K562 (cell line): ENCODE measurements at regions not wholly inside any gene's neighbourhood (a gene's known extent, or its start where the extent isn't known, plus 50 kb on each side); places are given as distances from the start of the nearest gene placed in this dataset.

Experiments used
- ATAC-seq: fragments of 200-7000 bp; cut with Tn5 transposase; 3 replicates; pipeline ENCODE4 v1.9.1; 2020; ENCODE audit warnings: moderate library complexity
- BruUV-seq: library from RNA; stranded (reverse); fragments of 400-500 nt; replicated peaks from 2 replicates; lab custom pipeline; 2021; lab: Mats Ljungman, UMichigan
- CTCF ChIA-PET: fragments of 300-600 bp; formaldehyde crosslinking; extraction: SDS; loops from one replicate; lab custom pipeline; 2021; ENCODE audit warnings: low intra/inter-chr PET ratio; lab: Yijun Ruan, JAX
- POLR2A ChIA-PET: fragments of 300-600, 350-650 bp; sonication (Branson Sonifier 250); formaldehyde crosslinking; extraction: SDS; loops from one replicate; lab custom pipeline; 2021; ENCODE audit warnings: antibody characterized with exemption, inconsistent platforms; lab: Yijun Ruan, JAX
- DNase-seq, 4 experiments: peaks; one replicate each; pipeline versions ENCODE4 v3.0.0 to v3.0.0-alpha.2; 2011 to 2018; ENCODE audit warnings: low spot score in 3 of 4, mixed read lengths in 3 of 4; ENCODE audit errors: extremely low read depth in 1 of 4
- FAIRE-seq: peaks from 2 replicates; lab custom pipeline; 2011; peaks lifted over from hg19 to GRCh38; lab: Jason Lieb, UNC
- H2AFZ ChIP-seq: 2 replicates; pipeline ENCODE4 v1.6.0; 2011; ENCODE audit warnings: low read depth, low read length, control low read depth, inconsistent platforms
- H3K27ac ChIP-seq: fragments of 200-600 bp; 3 replicates; pipeline ENCODE4 v1.8.0; 2011; ENCODE audit warnings: low read depth, mild to moderate bottlenecking, control low read depth, inconsistent platforms, low read length, moderate library complexity, mixed read lengths; ENCODE audit errors: extremely low read depth
- H3K27me3 ChIP-seq, 2 experiments: fragments of 300-600 bp in 1 of 2; 2 replicates in 1 of 2; 3 replicates in 1 of 2; pipeline versions ENCODE4 v1.6.0 to v1.8.0; 2011; ENCODE audit warnings: inconsistent platforms in 2 of 2, low read length in 2 of 2, mild to moderate bottlenecking in 1 of 2, mixed read lengths in 1 of 2, moderate library complexity in 1 of 2; ENCODE audit not compliant: control insufficient read depth in 2 of 2, insufficient read depth in 2 of 2
- H3K36me3 ChIP-seq: fragments of 300-600 bp; 3 replicates; pipeline ENCODE4 v1.8.0; 2011; ENCODE audit warnings: mild to moderate bottlenecking, low read length, inconsistent platforms; ENCODE audit not compliant: control insufficient read depth, insufficient read depth
- H3K4me1 ChIP-seq, 2 experiments: fragments of 200-600 bp in 1 of 2; replicated peaks in 1 of 2; 2 replicates in 1 of 2; 3 replicates in 1 of 2; pipeline versions ENCODE4 v1.5.1 to v1.8.0; 2011; ENCODE audit warnings: inconsistent platforms in 2 of 2, low read length in 2 of 2, mild to moderate bottlenecking in 1 of 2, mixed read lengths in 1 of 2, moderate library complexity in 1 of 2; ENCODE audit not compliant: control insufficient read depth in 2 of 2, insufficient read depth in 2 of 2
- H3K4me2 ChIP-seq: 2 replicates; pipeline ENCODE4 v1.6.1; 2011; ENCODE audit warnings: low read length, control low read depth, inconsistent platforms, mixed read lengths; ENCODE audit not compliant: insufficient read depth
- H3K4me3 ChIP-seq: fragments of 200-600 bp; sonication (generic), shearing (Covaris generic); 2 replicates; pipeline ENCODE4 v1.5.1; 2016; ENCODE audit warnings: control low read depth, inconsistent platforms
- H3K79me2 ChIP-seq: fragments of 200-600 bp; 3 replicates; pipeline ENCODE4 v1.8.0; 2011; ENCODE audit warnings: low read length, inconsistent platforms; ENCODE audit not compliant: control insufficient read depth, insufficient read depth
- H3K9ac ChIP-seq, 2 experiments: 2 replicates each; pipeline versions ENCODE4 v1.6.0 to v1.6.1; 2011; ENCODE audit warnings: low read depth in 2 of 2, low read length in 2 of 2, control low read depth in 1 of 2, inconsistent platforms in 1 of 2, mild to moderate bottlenecking in 1 of 2, mixed read lengths in 1 of 2; ENCODE audit not compliant: insufficient read depth in 1 of 2
- H3K9me1 ChIP-seq: one replicate; pipeline ENCODE4 v1.6.0; 2011; ENCODE audit warnings: inconsistent platforms, mild to moderate bottlenecking, low read length, moderate library complexity; ENCODE audit not compliant: control insufficient read depth, insufficient read depth
- H3K9me3 ChIP-seq: replicated peaks from 2 replicates; pipeline ENCODE4 v1.5.1; 2011; ENCODE audit warnings: low read depth, low read length, inconsistent platforms; ENCODE audit not compliant: control insufficient read depth, insufficient read depth
- H4K20me1 ChIP-seq: replicated peaks from 2 replicates; pipeline ENCODE4 v1.6.1; 2011; ENCODE audit warnings: low read length, inconsistent platforms, mixed read lengths; ENCODE audit not compliant: control insufficient read depth, insufficient read depth
- ATF4 ChIP-seq: fragments of 450-650 bp; formaldehyde crosslinking; IDR thresholded peaks from 2 replicates; pipeline ENCODE4 v1.4.0; 2022; ENCODE audit warnings: mild to moderate bottlenecking, moderate library complexity
- CHD2 ChIP-seq: IDR thresholded peaks from 2 replicates; pipeline ENCODE4 v1.6.1; 2011; ENCODE audit warnings: low read depth, low read length
- EHMT2 ChIP-seq: fragments of 450-650 bp; IDR thresholded peaks from 2 replicates; pipeline ENCODE4 v1.6.1; 2018; ENCODE audit warnings: antibody characterized with exemption
- FOSL1 ChIP-seq: fragments of 200-800 bp; sonication (Bioruptor generic); conservative IDR thresholded peaks from 2 replicates; pipeline ENCODE4 v1.6.1; 2016; ENCODE audit warnings: missing genetic modification characterization, missing compliant biosample characterization
- FOXO4 ChIP-seq: fragments of 450-650 bp; formaldehyde crosslinking; IDR thresholded peaks from 2 replicates; pipeline ENCODE4 v1.4.0; 2020; ENCODE audit warnings: mild to moderate bottlenecking, moderate library complexity
- HNRNPK ChIP-seq: fragments of 200-400 bp; formaldehyde crosslinking; IDR thresholded peaks from one replicate; pipeline ENCODE4 v1.6.1; 2018; ENCODE audit warnings: mild to moderate bottlenecking, low read depth, low read length; ENCODE audit not compliant: poor library complexity, severe bottlenecking
- IRF1 ChIP-seq: sonication (generic); formaldehyde crosslinking; IDR thresholded peaks from 2 replicates; pipeline ENCODE4 v1.8.0; 2022; ENCODE audit warnings: missing genetic modification reagents, mild to moderate bottlenecking, borderline replicate concordance
- KLF6 ChIP-seq: fragments of 250-450 bp; sonication (Bioruptor Pico); IDR thresholded peaks from 2 replicates; pipeline ENCODE4 v1.4.0; 2020; ENCODE audit warnings: mild to moderate bottlenecking, moderate library complexity, borderline replicate concordance
- MEIS2 ChIP-seq: fragments of 450-650 bp; IDR thresholded peaks from 2 replicates; pipeline ENCODE4 v1.6.1; 2014; ENCODE audit warnings: mild to moderate bottlenecking; ENCODE audit not compliant: partially characterized antibody
- MYC ChIP-seq, 2 experiments: fragments of 250-450 bp in 1 of 2; sonication (Bioruptor Pico) in 1 of 2; IDR thresholded peaks; 2 replicates each; pipeline versions ENCODE4 v1.5.1 to v1.6.1; 2012 to 2021; ENCODE audit warnings: low read depth in 2 of 2, borderline replicate concordance in 1 of 2, improper control_type of control experiment in 1 of 2, low read length in 1 of 2, mild to moderate bottlenecking in 1 of 2, moderate library complexity in 1 of 2
- NCOA1 ChIP-seq: fragments of 450-650 bp; IDR thresholded peaks from 2 replicates; pipeline ENCODE4 v1.6.1; 2016; ENCODE audit warnings: low read depth
- PML ChIP-seq: IDR thresholded peaks from 2 replicates; pipeline ENCODE4 v1.6.1; 2012; ENCODE audit warnings: low read length, inconsistent platforms
- SNAPC5 ChIP-seq: fragments of 250-450 bp; sonication (Bioruptor Pico); IDR thresholded peaks from 2 replicates; pipeline ENCODE4 v1.8.0; 2021; ENCODE audit warnings: moderate library complexity, mild to moderate bottlenecking, inconsistent platforms
- TBL1XR1 ChIP-seq, 2 experiments: IDR thresholded peaks; 2 replicates each; pipeline ENCODE4 v1.6.1; 2012; ENCODE audit warnings: improper control_type of control experiment in 2 of 2, low read length in 2 of 2, mild to moderate bottlenecking in 1 of 2
- ZBTB2 ChIP-seq: fragments of 450-650 bp; IDR thresholded peaks from 2 replicates; pipeline ENCODE4 v1.6.1; 2016; ENCODE audit warnings: antibody characterized with exemption
- ZC3H11A ChIP-seq: IDR thresholded peaks from 2 replicates; pipeline ENCODE4 v1.6.1; 2012; ENCODE audit warnings: low read depth, low read length, improper control_type of control experiment
- ZNF282 ChIP-seq: sonication (generic); formaldehyde crosslinking; IDR thresholded peaks from 2 replicates; pipeline ENCODE4 v1.8.1; 2023; ENCODE audit warnings: missing genetic modification reagents
- ZNF699 ChIP-seq: fragments of 250-450 bp; sonication (Bioruptor Pico); IDR thresholded peaks from 2 replicates; pipeline ENCODE4 v1.8.0; 2021; ENCODE audit warnings: mild to moderate bottlenecking, moderate library complexity; ENCODE audit not compliant: insufficient replicate concordance
- WGBS: fragments of 100-300 bp; shearing (Covaris generic); methylation state at CpG from one replicate; pipeline ENCODE4 v1.1.6; 2016; ENCODE audit warnings: low coverage, mixed read lengths; ENCODE audit not compliant: insufficient coverage; ENCODE audit errors: missing lambda C conversion rate; 5-methylcytosine and 5-hydroxymethylcytosine counted together
- in situ Hi-C: fragments of 300-500 bp; cut with MboI; formaldehyde crosslinking; loops from 4 replicates; pipeline ENCODE4 v1.15.0; 2018; ENCODE audit warnings: inconsistent platforms, mixed read lengths
- intact Hi-C: fragments of 100-400 bp; cut with micrococcal nuclease; formaldehyde crosslinking; loops from 2 replicates; pipeline ENCODE4 v1.14.2; 2022

GRCh38 chr10:3393958-3394357 lies 221.4 kb upstream of the PITRM1 start:
- in situ Hi-C loops: no loop called here
- H3K9me3 ChIP-seq: no peaks in the 10 kb centered on the region
- WGBS: 0% methylated on average over 2 of the region's 2 CpGs
- no peaks in the 10 kb centered on the region for H4K20me1 ChIP-seq
- H3K36me3 ChIP-seq: no peaks in the 10 kb centered on the region
- ATAC-seq (no peak), DNase-seq (no peak), FAIRE-seq (no peak)
- no peaks in the 10 kb centered on the region for H3K4me1 ChIP-seq
- H2AFZ ChIP-seq: no peak overlapping the region
- ChIA-PET POLR2A (no interaction called here), CTCF (no interaction called here)
- H3K27ac ChIP-seq: no peak overlapping the region
- H3K79me2 ChIP-seq: no peaks in the 10 kb centered on the region
- H3K27me3 ChIP-seq: peaks cover 0 to 9% of the 10 kb centered on the region in 2 experiments; a peak in 3 of 5 replicates
- no peak overlapping the region for H3K4me2 ChIP-seq
- no peaks in the 10 kb centered on the region for H3K9me1 ChIP-seq
- intact Hi-C loops: no loop called here
- BruUV-seq: no TSS peak
- no peak overlapping the region for H3K4me3 ChIP-seq
- H3K9ac ChIP-seq: no peak overlapping the region
- TF ChIP-seq CHD2: no peak
- no peak for TF ChIP-seq ZC3H11A
- no peak for TF ChIP-seq ZNF282 (CRISPR knock-in tag)
- no peak for TF ChIP-seq KLF6
- TF ChIP-seq ZBTB2: no peak
- no peak for TF ChIP-seq MYC (IDR thresholded peaks at IDR 0.05; ENCODE audit: low read depth, low read length)
- TF ChIP-seq MYC (CRISPR knock-in tag; IDR thresholded peaks at IDR 0.05; ENCODE audit: borderline replicate concordance, low read depth): no peak
- no peak for TF ChIP-seq HNRNPK
- TF ChIP-seq IRF1: no peak
- TF ChIP-seq ZNF699 (CRISPR knock-in tag): no peak
- no peak for TF ChIP-seq MEIS2
- TF ChIP-seq PML: no peak
- no peak for TF ChIP-seq SNAPC5 (CRISPR knock-in tag)
- TF ChIP-seq NCOA1: no peak
- TF ChIP-seq EHMT2: no peak
- TF ChIP-seq TBL1XR1 (IDR thresholded peaks at IDR 0.05; ENCODE audit: low read length in 2 of 2): no peak
- no peak for TF ChIP-seq FOXO4 (CRISPR knock-in tag)
- no peak for TF ChIP-seq FOSL1 (tag)
- no peak for TF ChIP-seq ATF4 (CRISPR knock-in tag)
